Astrocyte of the spinal cord (primary cell): ENCODE measurements at regions not wholly inside any gene's neighbourhood (a gene's known extent, or its start where the extent isn't known, plus 50 kb on each side); places are given as distances from the start of the nearest gene placed in this dataset.
"Not testable (repeated sequence)": the region's sequence is repeated elsewhere in the genome, so short reads cannot be mapped to it uniquely, and the experiment has no call there.

Experiments used
- DNase-seq: peaks from one replicate; pipeline ENCODE4 v3.0.0; 2011; ENCODE audit warnings: low read depth, low spot score
- H3K4me3 ChIP-seq: 2 replicates; pipeline ENCODE4 v1.5.1; 2011; ENCODE audit warnings: low read depth, mild to moderate bottlenecking, low read length, moderate library complexity
- CTCF ChIP-seq: IDR thresholded peaks from 2 replicates; pipeline ENCODE4 v1.5.1; 2012; ENCODE audit warnings: low read depth, mild to moderate bottlenecking, low read length, inconsistent platforms
- in situ Hi-C: cut with HindIII; loops from 2 replicates; pipeline ENCODE4 v1.10.0; 2017; ENCODE audit warnings: low sequenced_read_pairs

GRCh38 chr4:189592890-189593289, 347.8 kb upstream of the FRG1 start:
- in situ Hi-C loops, result no loop called here
- no peak for DNase-seq
- no peak for TF ChIP-seq CTCF

GRCh38 chr4:189597341-189597740, 343.3 kb upstream of the FRG1 start:
- TF ChIP-seq CTCF, result no peak
- in situ Hi-C loops, result no loop called here
- no peak overlapping the region for H3K4me3 ChIP-seq
- no peak for DNase-seq

More at GRCh38 chr4:189592890-189593289, 347.8 kb upstream of the FRG1 start:
- no peak overlapping the region for H3K4me3 ChIP-seq

GRCh38 chr4:189600264-189600663, 340.4 kb upstream of the FRG1 start:
- no peak for DNase-seq
- in situ Hi-C loops, result no loop called here
- TF ChIP-seq CTCF, result no peak
- no peak overlapping the region for H3K4me3 ChIP-seq

- H3K4me3 ChIP-seq, result no peak overlapping the region
- in situ Hi-C loops, result no loop called here
- no peak for TF ChIP-seq CTCF
- DNase-seq, result no peak
Measured at GRCh38 chr4:189600718-189601435, 339.8 kb upstream of the FRG1 start.

GRCh38 chr4:189602827-189603226, 337.8 kb upstream of the FRG1 start:
- in situ Hi-C loops, DNase-seq, H3K4me3 ChIP-seq: not testable (repeated sequence)

- DNase-seq, in situ Hi-C loops, H3K4me3 ChIP-seq: not testable (repeated sequence)
Measured at GRCh38 chr4:189610571-189610970, 330.1 kb upstream of the FRG1 start.

- in situ Hi-C loops, result no loop called here
- no peak for DNase-seq
- TF ChIP-seq CTCF, result no peak
Measured at GRCh38 chr4:189613207-189613606, 327.5 kb upstream of the FRG1 start.

More at GRCh38 chr4:189613207-189613606, 327.5 kb upstream of the FRG1 start:
- H3K4me3 ChIP-seq, result no peak overlapping the region
